ENCODE measurements at regions not wholly inside any gene's neighbourhood (a gene's known extent, or its start where the extent isn't known, plus 50 kb on each side); places are given as distances from the start of the nearest gene placed in this dataset.
"Not testable (repeated sequence)": the region's sequence is repeated elsewhere in the genome, so short reads cannot be mapped to it uniquely, and the experiment has no call there.

GRCh38 chr3:17820275-17820674 lies 77.8 kb upstream of the TBC1D5 start:
- Histone ChIP-seq H3K56ac (ENCODE audit: low read length) (no peak overlapping the region), H2AK5ac (ENCODE audit: low read length) (no peak overlapping the region), H3K23ac (ENCODE audit: low read length) (no peak overlapping the region), H3K27ac (ENCODE audit: low read depth, low read length) (no peak overlapping the region), H3K36me3 (ENCODE audit: control insufficient read depth, insufficient read depth, low read length) (no peaks in the 10 kb centered on the region), H3K27me3 (ENCODE audit: insufficient read depth, low read length, poor library complexity) (no peaks in the 10 kb centered on the region), H3K79me1 (ENCODE audit: low read length) (no peaks in the 10 kb centered on the region), H3K4ac (ENCODE audit: low read depth, low read length) (no peak overlapping the region), H3K4me2 (ENCODE audit: low read length) (no peak overlapping the region), H3K4me3 (ENCODE audit: low read length) (no peak overlapping the region), H3K18ac (ENCODE audit: low read length) (no peak overlapping the region), H3K4me1 (ENCODE audit: control insufficient read depth, low read depth, low read length) (no peaks in the 10 kb centered on the region), H2BK15ac (replicated peaks; ENCODE audit: low read depth) (no peak overlapping the region), H4K8ac (ENCODE audit: low read depth, low read length) (no peak overlapping the region), H2BK120ac (ENCODE audit: low read depth, low read length) (no peak overlapping the region), H4K5ac (ENCODE audit: low read length) (no peak overlapping the region), H3K79me2 (ENCODE audit: control insufficient read depth, insufficient read depth, low read length) (no peaks in the 10 kb centered on the region), H3K9ac (ENCODE audit: low read length) (no peak overlapping the region), H2BK5ac (ENCODE audit: low read length) (no peak overlapping the region)
- no peak for DNase-seq

- H4K5ac ChIP-seq (ENCODE audit: low read length); H4K8ac ChIP-seq (ENCODE audit: low read depth, low read length); H3K4me3 ChIP-seq (ENCODE audit: low read length); H3K27me3 ChIP-seq (ENCODE audit: insufficient read depth, low read length, poor library complexity); H2BK120ac ChIP-seq (ENCODE audit: low read depth, low read length); H3K56ac ChIP-seq (ENCODE audit: low read length); H3K79me2 ChIP-seq (ENCODE audit: control insufficient read depth, insufficient read depth, low read length); DNase-seq; H3K23ac ChIP-seq (ENCODE audit: low read length); H3K4ac ChIP-seq (ENCODE audit: low read depth, low read length); H2BK5ac ChIP-seq (ENCODE audit: low read length); H3K27ac ChIP-seq (ENCODE audit: low read depth, low read length); H3K4me2 ChIP-seq (ENCODE audit: low read length); H3K36me3 ChIP-seq (ENCODE audit: control insufficient read depth, insufficient read depth, low read length); H3K18ac ChIP-seq (ENCODE audit: low read length); H3K4me1 ChIP-seq (ENCODE audit: control insufficient read depth, low read depth, low read length); H2BK15ac ChIP-seq (replicated peaks; ENCODE audit: low read depth); H2AK5ac ChIP-seq (ENCODE audit: low read length); H3K9ac ChIP-seq (ENCODE audit: low read length); H3K79me1 ChIP-seq (ENCODE audit: low read length): not testable (repeated sequence)
- WGBS (ENCODE audit: extremely low coverage, insufficient coverage, low lambda C conversion rate): no CpG with 5 or more reads among the region's 20 CpGs
These were observed 75.5 kb upstream of the TBC1D5 start for GRCh38 chr3:17817973-17818372.

GRCh38 chr3:17817545-17817944 lies 75.1 kb upstream of the TBC1D5 start:
- Histone ChIP-seq H2AK5ac (ENCODE audit: low read length) (no peak overlapping the region), H3K4me1 (ENCODE audit: control insufficient read depth, low read depth, low read length) (no peaks in the 10 kb centered on the region), H3K18ac (ENCODE audit: low read length) (no peak overlapping the region), H3K9ac (ENCODE audit: low read length) (no peak overlapping the region), H3K27ac (ENCODE audit: low read depth, low read length) (no peak overlapping the region), H3K79me1 (ENCODE audit: low read length) (no peaks in the 10 kb centered on the region), H3K23ac (ENCODE audit: low read length) (no peak overlapping the region), H3K79me2 (ENCODE audit: control insufficient read depth, insufficient read depth, low read length) (no peaks in the 10 kb centered on the region), H2BK5ac (ENCODE audit: low read length) (no peak overlapping the region), H2BK15ac (replicated peaks; ENCODE audit: low read depth) (no peak overlapping the region), H3K56ac (ENCODE audit: low read length) (no peak overlapping the region), H3K4ac (ENCODE audit: low read depth, low read length) (no peak overlapping the region), H4K8ac (ENCODE audit: low read depth, low read length) (no peak overlapping the region), H3K27me3 (ENCODE audit: insufficient read depth, low read length, poor library complexity) (no peaks in the 10 kb centered on the region), H2BK120ac (ENCODE audit: low read depth, low read length) (no peak overlapping the region), H3K4me3 (ENCODE audit: low read length) (no peak overlapping the region), H3K36me3 (ENCODE audit: control insufficient read depth, insufficient read depth, low read length) (no peaks in the 10 kb centered on the region), H4K5ac (ENCODE audit: low read length) (no peak overlapping the region), H3K4me2 (ENCODE audit: low read length) (no peak overlapping the region)
- WGBS (ENCODE audit: extremely low coverage, insufficient coverage, low lambda C conversion rate): no CpG with 5 or more reads among the region's 9 CpGs
- no peak for DNase-seq

- H3K4me3 ChIP-seq (ENCODE audit: low read length); H3K79me2 ChIP-seq (ENCODE audit: control insufficient read depth, insufficient read depth, low read length): not testable (repeated sequence)
These were observed 74.4 kb upstream of the TBC1D5 start for GRCh38 chr3:17816839-17817238.

GRCh38 chr3:17812328-17812727 lies 69.9 kb upstream of the TBC1D5 start:
- H3K27ac ChIP-seq (ENCODE audit: low read depth, low read length); H2BK15ac ChIP-seq (replicated peaks; ENCODE audit: low read depth); H3K23ac ChIP-seq (ENCODE audit: low read length); H3K36me3 ChIP-seq (ENCODE audit: control insufficient read depth, insufficient read depth, low read length); H2BK5ac ChIP-seq (ENCODE audit: low read length); H3K4ac ChIP-seq (ENCODE audit: low read depth, low read length); H3K4me1 ChIP-seq (ENCODE audit: control insufficient read depth, low read depth, low read length); H4K5ac ChIP-seq (ENCODE audit: low read length); H2AK5ac ChIP-seq (ENCODE audit: low read length); H3K9ac ChIP-seq (ENCODE audit: low read length); H3K18ac ChIP-seq (ENCODE audit: low read length); H3K79me1 ChIP-seq (ENCODE audit: low read length); H3K4me2 ChIP-seq (ENCODE audit: low read length); H3K56ac ChIP-seq (ENCODE audit: low read length); H4K8ac ChIP-seq (ENCODE audit: low read depth, low read length); H2BK120ac ChIP-seq (ENCODE audit: low read depth, low read length); H3K27me3 ChIP-seq (ENCODE audit: insufficient read depth, low read length, poor library complexity); DNase-seq; H3K79me2 ChIP-seq (ENCODE audit: control insufficient read depth, insufficient read depth, low read length); H3K4me3 ChIP-seq (ENCODE audit: low read length): not testable (repeated sequence)
- WGBS (ENCODE audit: extremely low coverage, insufficient coverage, low lambda C conversion rate): no CpG with 5 or more reads among the region's 7 CpGs

More at GRCh38 chr3:17816839-17817238, 74.4 kb upstream of the TBC1D5 start:
- H2BK5ac ChIP-seq (ENCODE audit: low read length); H3K23ac ChIP-seq (ENCODE audit: low read length); H4K5ac ChIP-seq (ENCODE audit: low read length); DNase-seq; H3K27me3 ChIP-seq (ENCODE audit: insufficient read depth, low read length, poor library complexity); H2AK5ac ChIP-seq (ENCODE audit: low read length); H3K4me2 ChIP-seq (ENCODE audit: low read length); H3K56ac ChIP-seq (ENCODE audit: low read length); H3K18ac ChIP-seq (ENCODE audit: low read length); H3K79me1 ChIP-seq (ENCODE audit: low read length); H3K27ac ChIP-seq (ENCODE audit: low read depth, low read length); H3K9ac ChIP-seq (ENCODE audit: low read length); H2BK120ac ChIP-seq (ENCODE audit: low read depth, low read length); H3K4ac ChIP-seq (ENCODE audit: low read depth, low read length); H2BK15ac ChIP-seq (replicated peaks; ENCODE audit: low read depth); H3K36me3 ChIP-seq (ENCODE audit: control insufficient read depth, insufficient read depth, low read length); H3K4me1 ChIP-seq (ENCODE audit: control insufficient read depth, low read depth, low read length); H4K8ac ChIP-seq (ENCODE audit: low read depth, low read length): not testable (repeated sequence)
- WGBS (ENCODE audit: extremely low coverage, insufficient coverage, low lambda C conversion rate): no CpG with 5 or more reads among the region's 3 CpGs

- Histone ChIP-seq H3K18ac (ENCODE audit: low read length) (no peak overlapping the region), H3K4me1 (ENCODE audit: control insufficient read depth, low read depth, low read length) (no peaks in the 10 kb centered on the region), H4K5ac (ENCODE audit: low read length) (no peak overlapping the region), H2BK15ac (replicated peaks; ENCODE audit: low read depth) (peak overlapping the region; percentile 65), H3K4me3 (ENCODE audit: low read length) (no peak overlapping the region), H2BK5ac (ENCODE audit: low read length) (no peak overlapping the region), H2BK120ac (ENCODE audit: low read depth, low read length) (no peak overlapping the region), H3K79me1 (ENCODE audit: low read length) (no peaks in the 10 kb centered on the region), H3K4ac (ENCODE audit: low read depth, low read length) (no peak overlapping the region), H3K9ac (ENCODE audit: low read length) (no peak overlapping the region), H3K56ac (ENCODE audit: low read length) (no peak overlapping the region), H4K8ac (ENCODE audit: low read depth, low read length) (no peak overlapping the region), H3K23ac (ENCODE audit: low read length) (no peak overlapping the region), H3K36me3 (ENCODE audit: control insufficient read depth, insufficient read depth, low read length) (no peaks in the 10 kb centered on the region), H3K4me2 (ENCODE audit: low read length) (no peak overlapping the region), H2AK5ac (ENCODE audit: low read length) (no peak overlapping the region), H3K79me2 (ENCODE audit: control insufficient read depth, insufficient read depth, low read length) (no peaks in the 10 kb centered on the region), H3K27ac (ENCODE audit: low read depth, low read length) (no peak overlapping the region), H3K27me3 (ENCODE audit: insufficient read depth, low read length, poor library complexity) (no peaks in the 10 kb centered on the region)
- no peak for DNase-seq
These were observed 69.2 kb upstream of the TBC1D5 start for GRCh38 chr3:17811646-17812045.
